RWPE2 (cell line): ENCODE measurements at regions not wholly inside any gene's neighbourhood (a gene's known extent, or its start where the extent isn't known, plus 50 kb on each side); places are given as distances from the start of the nearest gene placed in this dataset.

Experiments
- ATAC-seq: fragments of 200-7000 bp; cut with Tn5 transposase; 3 replicates; pipeline ENCODE4 v1.9.1; 2021; ENCODE audit warnings: low read depth
- DNase-seq: peaks from one replicate; pipeline ENCODE4 v3.0.0-alpha.2; 2020; ENCODE audit warnings: low spot score
- H3K27ac ChIP-seq: fragments of 450-650 bp; 2 replicates; pipeline ENCODE4 v1.5.1; 2017; ENCODE audit warnings: mild to moderate bottlenecking; ENCODE audit not compliant: poor library complexity, severe bottlenecking
- H3K27me3 ChIP-seq: fragments of 250-450 bp; sonication (Bioruptor Pico); 2 replicates; pipeline ENCODE4 v1.5.1; 2021; ENCODE audit warnings: mild to moderate bottlenecking, moderate library complexity; ENCODE audit not compliant: insufficient read depth, poor library complexity, severe bottlenecking
- H3K36me3 ChIP-seq: fragments of 250-450 bp; sonication (Bioruptor Pico); 2 replicates; pipeline ENCODE4 v1.5.1; 2020; ENCODE audit warnings: low read depth, mild to moderate bottlenecking, moderate library complexity
- H3K4me1 ChIP-seq: fragments of 250-450 bp; sonication (Bioruptor Pico); 2 replicates; pipeline ENCODE4 v1.5.1; 2021; ENCODE audit warnings: mild to moderate bottlenecking, moderate library complexity; ENCODE audit not compliant: insufficient read depth, poor library complexity, severe bottlenecking
- H3K4me3 ChIP-seq: fragments of 250-450 bp; sonication (Bioruptor Pico); 2 replicates; pipeline ENCODE4 v1.5.1; 2021; ENCODE audit warnings: mild to moderate bottlenecking, moderate library complexity; ENCODE audit not compliant: severe bottlenecking
- H3K9me3 ChIP-seq: fragments of 250-450 bp; sonication (Bioruptor Pico); 2 replicates; pipeline ENCODE4 v1.5.1; 2021; ENCODE audit warnings: mild to moderate bottlenecking, moderate library complexity; ENCODE audit not compliant: severe bottlenecking
- CTCF ChIP-seq: fragments of 450-650 bp; IDR thresholded peaks from one replicate; pipeline ENCODE4 v1.5.1; 2017; ENCODE audit warnings: mild to moderate bottlenecking, moderate library complexity; ENCODE audit not compliant: poor library complexity, severe bottlenecking

DNA sequence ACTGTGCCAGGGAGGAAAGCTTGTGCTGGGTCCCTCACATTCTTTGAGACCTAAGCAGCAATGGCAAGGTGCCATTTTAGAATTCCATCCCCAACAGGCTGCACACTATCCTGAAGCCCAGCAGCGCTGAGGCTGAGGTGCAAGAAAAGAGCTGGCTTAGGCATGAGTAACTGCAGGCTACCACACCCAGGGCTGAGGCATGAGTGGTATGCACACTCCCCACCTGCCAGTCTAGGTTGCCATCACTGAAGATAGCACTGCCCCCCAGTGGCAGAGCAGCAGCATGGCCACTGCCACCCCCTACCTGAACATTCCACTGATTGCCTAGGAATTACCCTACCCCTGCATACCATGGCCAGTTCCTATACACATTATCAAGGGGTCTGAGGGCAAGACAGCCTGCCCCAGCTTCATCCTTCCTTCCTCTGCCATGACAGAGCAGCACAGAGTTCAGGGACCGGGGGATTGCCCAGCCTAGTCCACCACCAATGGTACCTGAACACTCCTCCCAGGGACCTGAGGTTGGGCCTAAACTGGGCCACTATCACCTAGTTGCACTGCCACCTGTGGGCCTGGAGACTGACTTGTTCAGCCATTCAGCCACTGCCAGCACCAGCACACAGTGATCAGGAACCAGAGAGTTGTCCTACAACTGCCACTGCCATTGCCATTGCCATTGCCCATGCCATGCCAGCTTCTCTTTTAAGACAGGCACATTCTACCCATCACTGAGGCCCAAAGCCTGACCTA is 129.8 kb downstream of the SATB1 start:
- TF ChIP-seq CTCF = peak; percentile 81
- H3K27ac ChIP-seq = peak overlapping the region; percentile 40
- no peaks in the 10 kb centered on the region for H3K27me3 ChIP-seq
- ATAC-seq (peak; percentile 100), DNase-seq (peak; percentile 88)
- H3K36me3 ChIP-seq = no peaks in the 10 kb centered on the region
- H3K9me3 ChIP-seq = no peaks in the 10 kb centered on the region
- H3K4me3 ChIP-seq = no peak overlapping the region
- peaks cover 10% of the 10 kb centered on the region for H3K4me1 ChIP-seq

- DNase-seq = no peak
Measured at GRCh38 chr3:18290157-18290556, 135.0 kb downstream of the SATB1 start.

GRCh38 chr3:18288243-18288642 is 136.9 kb downstream of the SATB1 start:
- no peaks in the 10 kb centered on the region for H3K27me3 ChIP-seq
- H3K27ac ChIP-seq = no peak overlapping the region
- ATAC-seq (no peak), DNase-seq (no peak)
- H3K9me3 ChIP-seq = no peaks in the 10 kb centered on the region
- no peaks in the 10 kb centered on the region for H3K36me3 ChIP-seq
- no peaks in the 10 kb centered on the region for H3K4me1 ChIP-seq
- no peak for TF ChIP-seq CTCF
- no peak overlapping the region for H3K4me3 ChIP-seq

More at GRCh38 chr3:18290157-18290556, 135.0 kb downstream of the SATB1 start:
- no peak overlapping the region for H3K27ac ChIP-seq
- H3K36me3 ChIP-seq = no peaks in the 10 kb centered on the region
- peaks cover 10% of the 10 kb centered on the region for H3K4me1 ChIP-seq
- no peak for TF ChIP-seq CTCF
- no peak overlapping the region for H3K4me3 ChIP-seq
- ATAC-seq = no peak
- H3K27me3 ChIP-seq = no peaks in the 10 kb centered on the region
- H3K9me3 ChIP-seq = no peaks in the 10 kb centered on the region

DNA sequence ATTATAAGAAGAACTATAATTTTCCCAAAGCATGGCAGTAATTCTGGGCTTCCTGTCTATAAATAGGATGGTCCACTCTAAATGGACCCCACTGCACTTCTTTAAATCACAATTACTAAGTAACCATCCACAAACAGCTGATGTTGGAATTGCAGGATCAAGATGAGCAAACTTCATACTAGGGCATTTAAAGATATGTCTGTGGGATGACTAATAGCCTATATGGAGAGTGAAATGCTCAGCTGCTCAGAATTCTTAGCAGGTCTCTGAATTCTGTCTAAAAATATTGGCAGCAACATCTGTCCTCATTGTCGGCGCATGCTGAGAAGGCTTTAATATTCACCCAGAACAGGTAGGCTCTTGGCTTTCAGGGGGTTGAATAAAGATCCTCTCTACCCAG is 140.4 kb downstream of the SATB1 start:
- ATAC-seq (no peak), DNase-seq (no peak)
- Histone ChIP-seq H3K9me3 (no peaks in the 10 kb centered on the region), H3K4me3 (no peak overlapping the region), H3K36me3 (no peaks in the 10 kb centered on the region), H3K27ac (no peak overlapping the region), H3K27me3 (no peaks in the 10 kb centered on the region), H3K4me1 (no peaks in the 10 kb centered on the region)
- TF ChIP-seq CTCF = no peak

- Histone ChIP-seq H3K27me3 (no peaks in the 10 kb centered on the region), H3K36me3 (no peaks in the 10 kb centered on the region), H3K4me3 (no peak overlapping the region), H3K9me3 (peaks cover 1% of the 10 kb centered on the region), H3K4me1 (no peaks in the 10 kb centered on the region), H3K27ac (no peak overlapping the region)
- ATAC-seq = no peak
- no peak for DNase-seq
- no peak for TF ChIP-seq CTCF
Measured at GRCh38 chr3:18283680-18284079, 141.5 kb downstream of the SATB1 start.
